NCI-H128 (cell line): ENCODE measurements at regions not wholly inside any gene's neighbourhood (a gene's known extent, or its start where the extent isn't known, plus 50 kb on each side); places are given as distances from the start of the nearest gene placed in this dataset.

Experiments
- DNase-seq: peaks from one replicate; lab custom pipeline; 2025; ENCODE audit not compliant: unreplicated experiment; lab: John Stamatoyannopoulos, UW

DNA sequence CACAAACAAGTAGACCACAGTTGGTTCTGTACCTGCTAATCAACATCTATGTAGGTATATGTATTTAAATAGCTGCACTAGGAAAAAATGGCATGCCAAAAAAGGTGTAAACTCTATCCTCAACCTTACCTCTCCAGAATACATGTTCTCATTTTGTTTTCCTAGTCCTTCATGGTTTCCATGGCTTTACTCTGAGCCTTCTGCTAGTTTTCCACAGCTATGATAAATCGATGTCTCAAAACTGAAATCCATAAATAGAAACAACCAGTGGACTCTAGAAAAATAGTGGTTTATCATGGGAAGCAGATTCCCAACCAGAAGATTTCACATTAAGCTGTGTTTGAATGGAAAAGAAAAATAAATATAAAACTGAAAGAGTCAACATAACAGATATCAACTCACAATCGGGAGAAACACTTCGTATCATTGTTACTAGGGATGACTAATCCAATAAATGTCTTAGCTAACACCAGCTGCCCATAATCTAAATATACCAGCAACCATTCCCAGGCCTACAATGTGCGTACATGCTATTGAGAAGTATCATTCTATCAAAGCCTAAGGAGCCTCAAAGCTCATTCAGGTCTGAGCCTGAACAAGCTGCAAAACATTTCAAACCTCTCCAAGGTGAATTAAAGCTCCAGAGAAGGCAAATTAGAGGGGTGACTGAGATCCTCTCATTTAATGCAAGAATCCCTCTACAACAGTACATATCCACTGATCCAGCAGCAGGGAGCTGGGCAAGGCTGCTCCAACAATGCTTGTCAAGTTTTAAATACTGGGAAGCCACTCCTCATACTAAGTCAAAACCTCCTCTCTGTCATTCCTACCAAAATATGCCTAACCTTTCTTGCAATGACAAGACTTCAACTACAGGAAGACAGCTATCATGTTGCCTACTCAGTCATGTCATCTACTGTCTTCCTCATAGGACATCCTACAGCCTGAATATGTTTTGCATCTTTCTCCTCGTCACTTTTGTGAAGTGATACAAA lies 90.2 kb downstream of the KCTD12 start:
- no peak for DNase-seq

DNA sequence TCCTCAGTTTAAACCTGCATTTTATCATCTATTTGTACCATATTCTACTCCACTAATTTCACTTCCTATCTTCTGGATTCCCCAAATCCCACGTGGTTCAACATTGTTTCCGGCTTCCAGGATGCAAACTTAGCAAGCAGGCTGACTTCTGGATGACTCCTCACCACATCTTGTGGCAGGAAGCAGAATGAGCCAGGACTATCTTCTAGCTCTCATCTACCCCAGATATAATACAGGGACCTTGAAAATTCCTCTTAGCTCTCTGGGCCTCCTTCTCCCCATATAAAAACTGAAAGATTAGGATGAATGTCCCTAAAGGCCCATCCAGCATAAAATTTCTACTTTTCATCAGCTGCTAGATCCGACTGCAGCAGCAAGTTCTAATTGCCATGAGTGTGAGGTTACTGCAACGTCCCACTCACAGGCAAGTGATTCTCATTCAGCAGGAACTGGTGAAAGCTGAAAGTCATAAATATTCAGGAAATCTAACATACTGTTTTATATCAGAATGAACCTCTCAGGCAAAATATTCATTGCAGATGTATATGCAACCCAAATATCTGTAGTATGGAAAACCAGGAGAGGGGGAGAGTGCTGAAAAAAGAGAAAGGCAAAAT lies 93.4 kb downstream of the KCTD12 start:
- no peak for DNase-seq

- no peak for DNase-seq
These were observed 95.0 kb downstream of the KCTD12 start for GRCh38 chr13:76790980-76791819.

- no peak for DNase-seq
These were observed 95.7 kb downstream of the KCTD12 start for GRCh38 chr13:76790526-76790925.

- DNase-seq, result no peak
These were observed 102.4 kb downstream of the KCTD12 start for GRCh38 chr13:76783798-76784197.

DNA sequence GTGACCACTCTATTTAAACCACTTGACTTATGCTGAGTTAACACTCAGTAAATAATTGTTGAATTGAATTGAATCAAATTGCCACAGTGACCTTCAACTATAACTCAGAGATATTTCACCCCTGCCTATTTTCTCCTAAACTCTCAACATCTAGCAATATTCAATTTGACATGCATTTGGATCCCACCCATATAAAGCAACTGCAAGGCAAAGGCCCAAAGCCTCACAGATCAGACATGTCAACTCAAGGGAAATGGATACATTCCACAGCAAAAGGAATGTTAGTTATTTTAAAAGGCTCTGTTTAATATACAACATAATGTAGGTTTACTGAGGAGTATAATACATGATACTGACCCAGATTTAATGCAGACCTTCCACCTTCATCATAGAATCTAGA lies 107.4 kb downstream of the KCTD12 start:
- DNase-seq, result no peak

DNA sequence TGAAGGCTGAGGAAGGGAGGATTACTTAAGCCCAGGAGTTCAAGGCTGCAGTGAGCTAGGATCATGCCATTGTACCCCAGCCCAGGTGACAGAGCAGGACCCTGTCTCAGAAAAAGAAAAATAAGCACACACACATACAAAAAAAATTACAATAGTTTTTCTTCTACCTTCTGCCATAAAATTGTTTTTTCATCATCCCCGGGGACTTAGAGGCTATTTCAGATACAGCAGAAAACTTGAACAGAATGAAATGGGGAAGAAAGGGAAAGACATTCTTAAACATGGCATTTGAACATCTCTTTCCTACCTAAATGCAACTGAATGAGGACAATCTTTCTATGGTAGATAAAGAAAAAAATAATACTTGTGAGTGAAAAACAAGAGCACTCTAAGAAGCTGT lies 109.1 kb downstream of the KCTD12 start:
- no peak for DNase-seq

DNA sequence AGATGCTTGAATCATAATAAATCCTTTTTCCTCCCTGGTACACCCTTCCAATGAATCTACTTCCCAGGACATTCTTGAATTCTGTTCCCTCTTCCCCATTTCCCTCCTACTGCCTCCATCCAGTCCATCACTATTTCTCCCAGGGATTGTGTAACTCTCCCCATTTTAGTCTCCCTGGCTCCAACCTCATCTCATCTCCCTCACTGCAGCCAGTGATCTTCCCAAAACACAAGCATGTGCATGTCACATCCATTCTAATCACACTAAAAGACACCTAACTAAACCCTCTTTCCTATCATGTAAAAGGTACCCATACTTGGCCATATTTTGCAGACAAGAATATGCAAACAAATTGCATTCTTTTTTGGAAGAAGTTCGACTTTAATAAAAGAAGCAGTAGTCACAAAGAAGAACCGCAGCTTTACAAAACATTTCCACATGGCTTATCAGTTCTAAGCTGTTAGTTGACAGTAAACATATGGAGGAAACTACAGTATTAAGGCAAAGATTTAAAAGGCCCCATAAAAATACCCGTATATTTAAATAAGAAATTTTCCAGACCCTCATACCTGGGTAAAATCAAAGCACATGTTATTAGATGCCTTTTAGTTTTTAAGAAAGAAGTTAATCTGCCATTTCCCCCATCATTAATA lies 111.0 kb downstream of the KCTD12 start:
- DNase-seq, result no peak

GRCh38 chr13:76773448-76774094 lies 112.6 kb downstream of the KCTD12 start:
- DNase-seq, result no peak

GRCh38 chr13:76772241-76772640 lies 114.0 kb downstream of the KCTD12 start:
- DNase-seq, result no peak

GRCh38 chr13:76769271-76769791 lies 116.9 kb downstream of the KCTD12 start:
- DNase-seq, result no peak

GRCh38 chr13:76768384-76768783 lies 117.8 kb downstream of the KCTD12 start:
- no peak for DNase-seq

DNA sequence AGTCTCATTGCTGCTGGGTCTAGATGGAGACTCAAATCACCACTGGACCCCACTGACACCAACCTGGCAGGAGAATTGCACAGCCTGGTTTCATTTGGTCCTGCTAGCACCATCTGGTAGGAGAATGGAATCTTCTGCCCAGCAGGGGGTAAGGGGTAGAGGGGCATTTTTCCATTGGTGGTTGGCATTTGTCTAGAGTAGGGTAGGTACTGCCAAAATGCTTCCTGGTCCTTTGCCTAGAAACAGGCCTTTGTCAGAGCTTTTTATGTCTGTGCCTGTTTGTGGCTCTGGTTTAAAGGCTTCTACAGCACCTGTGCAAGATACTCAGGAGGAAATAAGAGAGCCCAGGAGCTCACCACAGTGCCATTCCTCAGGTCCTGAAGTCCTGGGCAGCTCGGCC lies 121.3 kb downstream of the KCTD12 start:
- no peak for DNase-seq

DNA sequence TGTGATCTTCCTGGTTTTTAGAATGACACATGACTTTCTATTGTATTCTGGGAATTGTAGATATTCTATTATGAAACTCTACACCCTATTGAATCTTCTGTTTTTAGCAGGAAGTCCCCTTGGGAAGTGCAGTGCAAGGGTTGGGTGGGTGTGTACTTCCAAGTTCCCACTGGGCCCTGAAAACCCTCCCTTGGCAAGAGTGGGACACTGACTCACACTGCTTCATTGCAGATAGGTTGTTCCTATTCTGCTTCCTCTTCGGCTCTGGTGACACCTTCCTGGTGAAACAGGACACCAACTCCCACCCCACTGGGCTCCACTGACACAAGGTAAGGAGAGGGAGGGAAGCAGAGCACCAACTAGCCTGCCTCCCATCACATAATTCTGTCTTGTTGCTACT lies 121.8 kb downstream of the KCTD12 start:
- no peak for DNase-seq

GRCh38 chr13:76762721-76763120 lies 123.5 kb downstream of the KCTD12 start:
- DNase-seq, result no peak

DNA sequence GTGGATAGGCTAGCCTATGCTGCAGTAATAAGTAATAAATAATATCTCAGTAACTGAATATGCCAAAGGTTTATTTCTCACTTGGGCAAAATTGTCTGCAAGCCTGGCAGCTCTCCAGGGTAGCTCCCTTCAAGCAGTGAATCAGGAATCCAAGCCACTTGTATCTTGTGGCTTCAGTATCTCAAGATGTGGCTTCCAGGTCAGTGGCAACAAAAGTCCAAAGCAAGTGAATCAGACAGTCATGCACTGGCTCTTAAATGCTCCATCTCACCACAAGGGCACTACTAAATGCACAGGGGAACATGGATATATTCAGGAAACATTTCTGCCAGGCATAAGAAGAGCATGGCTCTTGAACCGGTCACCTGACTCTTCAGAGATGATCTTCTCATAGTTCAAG lies 126.3 kb downstream of the KCTD12 start:
- DNase-seq, result no peak

GRCh38 chr13:76758738-76759137 lies 127.5 kb downstream of the KCTD12 start:
- no peak for DNase-seq

GRCh38 chr13:76758257-76758656 lies 127.9 kb downstream of the KCTD12 start:
- no peak for DNase-seq

- DNase-seq, result no peak
These were observed 129.8 kb downstream of the KCTD12 start for GRCh38 chr13:76756451-76756850.

- no peak for DNase-seq
These were observed 131.8 kb downstream of the KCTD12 start for GRCh38 chr13:76754414-76754813.
